Right atrium auricular region (tissue), 2 donors: ENCODE measurements at regions not wholly inside any gene's neighbourhood (a gene's known extent, or its start where the extent isn't known, plus 50 kb on each side); places are given as distances from the start of the nearest gene placed in this dataset.

ENCODE experiments used
- DNase-seq: peaks from one replicate; pipeline ENCODE4 v3.0.0-alpha.2; 2019; ENCODE audit warnings: low spot score
- H3K27ac ChIP-seq, 2 donors: fragments of 200-600 bp; sonication (generic); 1 replicate in 1 of 2; 2 replicates in 1 of 2; pipeline ENCODE4 v1.5.1; 2016 to 2019
- H3K27me3 ChIP-seq, 2 donors: fragments of 200-600 bp; sonication (generic); one replicate each; pipeline versions ENCODE4 v1.5.1 to v1.6.0; 2017 to 2019
- H3K36me3 ChIP-seq: fragments of 200-600 bp; sonication (generic); one replicate; pipeline ENCODE4 v1.5.1; 2016
- H3K4me1 ChIP-seq, 2 donors: fragments of 200-600 bp; sonication (generic); one replicate each; pipeline versions ENCODE4 v1.5.1 to v1.6.0; 2017 to 2019
- H3K4me3 ChIP-seq, 2 donors: fragments of 200-600 bp; sonication (generic); 1 replicate in 1 of 2; 2 replicates in 1 of 2; pipeline ENCODE4 v1.5.1; 2017 to 2019; ENCODE audit warnings: mild to moderate bottlenecking in 1 of 2, moderate library complexity in 1 of 2
- H3K9me3 ChIP-seq, 2 donors: fragments of 200-600 bp; sonication (generic); one replicate each; pipeline ENCODE4 v1.5.1; 2019
- TF ChIP-seq, protein P1 (sequence below), 2 donors: fragments of 200-600 bp; sonication (generic); IDR thresholded peaks; one replicate each; pipeline ENCODE4 v1.5.1; 2019; ENCODE audit warnings: antibody characterized with exemption in 2 of 2

DNA sequence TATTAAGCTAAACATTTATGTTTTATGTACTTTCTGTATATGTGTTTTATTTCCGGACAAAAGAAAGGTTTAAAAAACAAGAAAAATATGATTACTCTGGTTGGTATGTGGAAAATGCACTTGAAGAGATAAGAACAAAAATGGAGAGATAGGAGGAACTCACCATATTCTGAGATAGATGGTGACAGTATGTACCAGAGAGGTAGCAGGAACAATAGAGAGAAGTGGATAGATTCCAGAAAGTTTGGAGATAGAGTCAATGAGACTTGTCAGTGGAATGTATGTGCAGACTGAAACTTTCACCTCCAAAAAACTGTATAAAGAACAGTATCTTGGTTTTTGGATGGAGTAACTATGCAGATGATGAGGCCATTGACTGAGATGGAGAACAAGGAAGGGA, 105.6 kb upstream of the FSHR start:
- TF ChIP-seq, protein P1, sequence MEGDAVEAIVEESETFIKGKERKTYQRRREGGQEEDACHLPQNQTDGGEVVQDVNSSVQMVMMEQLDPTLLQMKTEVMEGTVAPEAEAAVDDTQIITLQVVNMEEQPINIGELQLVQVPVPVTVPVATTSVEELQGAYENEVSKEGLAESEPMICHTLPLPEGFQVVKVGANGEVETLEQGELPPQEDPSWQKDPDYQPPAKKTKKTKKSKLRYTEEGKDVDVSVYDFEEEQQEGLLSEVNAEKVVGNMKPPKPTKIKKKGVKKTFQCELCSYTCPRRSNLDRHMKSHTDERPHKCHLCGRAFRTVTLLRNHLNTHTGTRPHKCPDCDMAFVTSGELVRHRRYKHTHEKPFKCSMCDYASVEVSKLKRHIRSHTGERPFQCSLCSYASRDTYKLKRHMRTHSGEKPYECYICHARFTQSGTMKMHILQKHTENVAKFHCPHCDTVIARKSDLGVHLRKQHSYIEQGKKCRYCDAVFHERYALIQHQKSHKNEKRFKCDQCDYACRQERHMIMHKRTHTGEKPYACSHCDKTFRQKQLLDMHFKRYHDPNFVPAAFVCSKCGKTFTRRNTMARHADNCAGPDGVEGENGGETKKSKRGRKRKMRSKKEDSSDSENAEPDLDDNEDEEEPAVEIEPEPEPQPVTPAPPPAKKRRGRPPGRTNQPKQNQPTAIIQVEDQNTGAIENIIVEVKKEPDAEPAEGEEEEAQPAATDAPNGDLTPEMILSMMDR (IDR thresholded peaks at IDR 0.05) = no peak

DNA sequence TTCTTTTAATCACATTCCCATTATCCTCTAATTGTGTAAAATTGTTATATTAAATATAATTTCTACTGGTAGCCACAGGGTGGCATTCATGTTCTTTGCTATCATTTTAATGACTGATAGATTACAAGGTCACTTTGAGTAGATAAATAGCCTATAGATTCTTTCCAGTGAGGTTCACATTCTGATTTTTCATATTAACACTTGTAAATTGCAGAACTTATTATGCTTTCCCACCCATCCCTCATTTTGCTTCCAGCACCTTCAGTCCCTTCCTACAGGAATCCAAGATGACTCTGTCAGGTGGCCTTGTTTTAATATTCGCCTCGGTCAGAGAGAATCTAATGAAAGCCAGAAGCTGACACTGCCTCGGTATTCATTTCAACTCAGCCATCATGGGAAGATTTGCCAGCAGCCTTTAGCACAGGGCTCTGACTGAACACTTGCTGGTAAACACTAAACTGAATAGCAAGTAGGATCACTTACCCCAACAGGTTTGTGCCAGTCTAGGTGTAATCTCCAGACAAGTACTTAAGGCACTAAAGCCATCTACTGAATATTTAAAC, 101.2 kb upstream of the FSHR start:
- H3K36me3 ChIP-seq = no peaks in the 10 kb centered on the region
- peak overlapping the region in 1 of 2 donors; percentile 22 for H3K27ac ChIP-seq
- H3K27me3 ChIP-seq = no peaks in the 10 kb centered on the region
- no peaks in the 10 kb centered on the region for H3K9me3 ChIP-seq
- no peak for DNase-seq
- TF ChIP-seq, protein P1 (IDR thresholded peaks at IDR 0.05) = peak in 1 of 2 donors; percentile 47
- H3K4me1 ChIP-seq = no peaks in the 10 kb centered on the region
- H3K4me3 ChIP-seq = no peak overlapping the region

More for the DNA sequence above, 105.6 kb upstream of the FSHR start:
- Histone ChIP-seq H3K4me1 (no peaks in the 10 kb centered on the region), H3K4me3 (no peak overlapping the region), H3K27me3 (no peaks in the 10 kb centered on the region), H3K9me3 (no peaks in the 10 kb centered on the region), H3K27ac (no peak overlapping the region), H3K36me3 (no peaks in the 10 kb centered on the region)
- DNase-seq = no peak

DNA sequence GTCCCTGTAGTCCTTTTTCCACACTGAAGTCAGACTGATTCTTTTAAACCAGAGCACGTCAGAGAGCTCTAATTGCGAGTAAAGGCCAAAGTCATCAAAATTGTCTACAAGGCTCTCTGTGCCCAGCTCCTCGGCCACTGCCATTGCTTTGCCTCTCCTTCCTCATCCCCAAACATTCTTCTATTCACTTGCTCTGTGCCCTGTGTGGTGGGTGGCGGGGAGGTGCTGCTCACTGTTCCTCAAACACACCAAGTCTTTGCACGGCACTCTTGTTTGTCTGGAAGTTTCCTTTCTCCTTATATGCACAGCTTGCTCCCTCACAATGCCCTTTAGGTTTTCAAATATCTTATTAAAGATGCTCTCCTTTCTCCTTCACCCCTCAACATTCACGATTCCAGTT, 100.1 kb upstream of the FSHR start:
- Histone ChIP-seq H3K27ac (no peak overlapping the region), H3K36me3 (no peaks in the 10 kb centered on the region), H3K9me3 (no peaks in the 10 kb centered on the region), H3K4me3 (no peak overlapping the region), H3K4me1 (no peaks in the 10 kb centered on the region), H3K27me3 (no peaks in the 10 kb centered on the region)
- TF ChIP-seq, protein P1 (IDR thresholded peaks at IDR 0.05) = no peak
- no peak for DNase-seq

DNA sequence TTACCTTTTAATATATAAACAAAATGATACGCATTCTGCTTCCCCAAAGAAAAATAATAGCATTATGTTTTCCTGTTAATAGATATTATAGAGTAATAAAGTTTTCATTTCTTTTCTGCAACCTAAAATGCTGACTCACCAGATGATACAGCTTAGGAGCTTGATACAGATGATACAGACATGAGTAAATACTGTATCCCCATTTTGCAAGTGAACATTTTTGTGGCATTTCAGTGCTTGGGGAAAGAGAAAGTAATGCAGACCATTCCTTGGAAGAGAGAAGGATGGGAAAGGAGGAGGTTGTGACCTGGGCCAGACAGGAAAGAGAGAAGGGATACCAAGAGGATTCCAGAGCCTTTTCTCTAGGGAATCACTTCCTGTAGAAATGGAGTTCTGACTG, 97.5 kb upstream of the FSHR start:
- DNase-seq = no peak
- Histone ChIP-seq H3K9me3 (peaks cover 0 to 3% of the 10 kb centered on the region in 2 donors), H3K4me1 (no peaks in the 10 kb centered on the region), H3K4me3 (no peak overlapping the region), H3K27me3 (no peaks in the 10 kb centered on the region), H3K36me3 (no peaks in the 10 kb centered on the region), H3K27ac (no peak overlapping the region)
- TF ChIP-seq, protein P1 (IDR thresholded peaks at IDR 0.05) = no peak

DNA sequence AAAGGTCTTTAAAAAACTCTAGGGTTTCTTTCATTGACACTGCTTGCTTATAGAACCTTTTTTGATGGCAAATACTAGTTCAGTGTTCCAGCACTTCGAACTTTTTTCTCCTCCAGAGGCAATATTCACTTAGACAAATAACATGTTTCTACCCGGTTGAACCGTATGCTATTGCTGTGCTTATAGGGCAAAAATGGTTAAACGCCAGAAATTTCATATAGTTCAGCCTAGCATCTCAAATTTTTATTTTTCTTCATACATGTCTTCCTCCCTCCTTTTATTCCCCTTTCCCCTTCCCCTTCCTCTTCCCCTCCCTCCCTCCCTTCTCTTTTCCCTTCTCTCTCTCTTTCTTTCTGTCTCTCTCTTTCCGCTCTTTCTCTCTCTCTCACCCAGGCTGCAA, 96.9 kb upstream of the FSHR start:
- Histone ChIP-seq H3K27ac (no peak overlapping the region), H3K4me1 (no peaks in the 10 kb centered on the region), H3K4me3 (no peak overlapping the region), H3K27me3 (no peaks in the 10 kb centered on the region), H3K36me3 (no peaks in the 10 kb centered on the region), H3K9me3 (peaks cover 0 to 3% of the 10 kb centered on the region in 2 donors)
- DNase-seq = no peak
- TF ChIP-seq, protein P1 (IDR thresholded peaks at IDR 0.05) = no peak

DNA sequence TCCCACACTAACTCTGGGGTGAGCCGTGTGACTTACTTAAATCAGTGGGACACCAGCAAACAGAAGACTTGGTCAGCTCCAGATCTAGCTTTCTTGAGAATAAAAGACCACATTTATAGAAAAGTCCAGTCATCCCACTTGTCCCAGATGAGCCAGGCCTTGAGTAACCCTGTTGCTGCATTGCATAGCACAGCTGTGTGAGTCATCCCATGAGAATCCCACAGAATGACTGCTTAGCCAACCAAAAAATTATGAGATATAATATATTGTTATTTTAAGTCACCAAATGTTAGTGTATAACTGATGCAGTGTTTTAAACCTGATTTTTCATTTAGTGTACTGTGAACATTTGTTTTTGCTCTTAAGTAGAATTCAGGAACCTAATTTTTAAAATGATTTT, 94.2 kb upstream of the FSHR start:
- no peak overlapping the region for H3K4me3 ChIP-seq
- TF ChIP-seq, protein P1 (IDR thresholded peaks at IDR 0.05) = no peak
- H3K36me3 ChIP-seq = no peaks in the 10 kb centered on the region
- H3K4me1 ChIP-seq = no peaks in the 10 kb centered on the region
- H3K9me3 ChIP-seq = peaks cover 0 to 3% of the 10 kb centered on the region in 2 donors
- no peaks in the 10 kb centered on the region for H3K27me3 ChIP-seq
- peak; percentile 73 for DNase-seq
- no peak overlapping the region for H3K27ac ChIP-seq
